NCI-H187 treated with DMSO at 0.1 percent for 48 hours (cell line): ENCODE measurements at regions not wholly inside any gene's neighbourhood (a gene's known extent, or its start where the extent isn't known, plus 50 kb on each side); places are given as distances from the start of the nearest gene placed in this dataset.
"Not testable (repeated sequence)": the region's sequence is repeated elsewhere in the genome, so short reads cannot be mapped to it uniquely, and the experiment has no call there.

ENCODE experiments used
- DNase-seq: peaks from one replicate; lab custom pipeline; 2025; lab: John Stamatoyannopoulos, UW

DNA sequence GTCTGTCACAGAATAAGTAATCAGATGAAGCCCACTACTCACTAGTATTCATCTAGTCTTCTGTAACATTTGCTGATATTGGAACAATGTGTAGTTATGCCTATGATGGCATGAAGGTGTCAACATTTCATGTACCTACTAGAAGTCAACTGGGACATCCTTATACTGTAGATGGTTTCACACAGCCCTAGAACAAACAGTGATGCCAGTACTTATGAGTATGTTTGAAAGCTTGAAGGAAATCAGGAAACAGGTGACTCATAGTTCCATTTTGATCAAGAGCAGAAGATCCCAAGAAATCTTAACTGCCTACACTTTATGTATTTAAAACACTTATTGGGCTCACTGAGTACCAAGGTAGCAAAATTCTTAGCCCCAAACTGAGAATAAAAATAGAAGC lies 1519.6 kb downstream of the REEP3 start:
- DNase-seq, result no peak

DNA sequence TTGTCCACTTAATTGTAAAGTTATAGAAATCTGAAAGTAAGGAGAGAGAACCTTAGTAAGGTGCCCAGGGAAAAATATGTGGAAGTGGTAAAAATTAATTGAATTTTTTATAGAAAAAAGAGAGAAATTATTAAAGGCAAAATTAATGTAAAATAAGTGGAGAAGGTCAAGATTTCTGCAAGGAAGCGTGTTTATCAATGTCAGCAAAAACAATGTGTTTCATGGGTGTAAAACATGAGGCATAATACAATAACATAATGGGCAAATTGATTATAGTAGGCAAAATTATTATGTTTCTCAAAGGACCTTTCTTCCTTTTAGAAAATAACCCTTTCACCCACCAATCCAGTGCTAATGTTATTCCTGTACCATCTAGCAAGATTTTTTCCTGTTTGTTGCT lies 1520.1 kb downstream of the REEP3 start:
- no peak for DNase-seq

DNA sequence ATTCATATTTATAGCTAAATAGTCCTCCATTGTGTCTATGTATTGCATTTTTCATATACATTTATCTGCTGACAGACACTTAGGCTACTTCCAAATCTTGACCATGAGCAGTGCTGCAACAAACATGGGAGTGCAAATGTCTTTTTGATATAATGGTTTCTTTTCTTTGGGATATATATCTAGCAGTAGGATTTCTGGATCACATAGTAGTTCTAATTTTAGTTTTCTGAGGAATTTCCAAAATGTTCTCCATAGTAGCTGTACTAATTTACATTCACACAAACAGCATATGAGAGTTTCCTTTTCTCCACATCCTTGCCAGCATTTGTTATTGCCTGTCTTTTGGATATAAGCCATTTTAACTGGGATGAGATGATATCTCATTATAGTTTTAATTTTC lies 1521.3 kb downstream of the REEP3 start:
- DNase-seq, result no peak

DNA sequence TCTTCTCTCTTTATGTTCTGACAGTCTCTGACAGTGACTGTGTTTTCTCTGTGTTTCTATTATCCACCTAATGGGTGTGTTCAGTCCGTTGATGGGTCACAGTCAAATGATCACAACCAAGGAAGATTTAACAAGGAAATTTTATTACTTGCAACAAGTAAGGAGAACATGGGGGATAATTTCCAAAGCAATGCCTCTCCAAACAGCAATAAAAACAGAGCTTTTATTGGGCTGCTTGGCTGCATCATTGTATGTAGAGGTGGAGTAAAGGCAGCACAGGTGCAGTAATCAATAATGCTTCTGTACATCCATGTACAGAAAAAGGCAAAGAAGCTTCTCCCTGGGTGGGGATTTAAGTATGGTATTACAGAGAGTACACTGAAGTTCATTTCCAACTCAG lies 1525.6 kb downstream of the REEP3 start:
- DNase-seq, result no peak

GRCh38 chr10:65052111-65052510 lies 1530.9 kb downstream of the REEP3 start:
- DNase-seq, result not testable (repeated sequence)

DNA sequence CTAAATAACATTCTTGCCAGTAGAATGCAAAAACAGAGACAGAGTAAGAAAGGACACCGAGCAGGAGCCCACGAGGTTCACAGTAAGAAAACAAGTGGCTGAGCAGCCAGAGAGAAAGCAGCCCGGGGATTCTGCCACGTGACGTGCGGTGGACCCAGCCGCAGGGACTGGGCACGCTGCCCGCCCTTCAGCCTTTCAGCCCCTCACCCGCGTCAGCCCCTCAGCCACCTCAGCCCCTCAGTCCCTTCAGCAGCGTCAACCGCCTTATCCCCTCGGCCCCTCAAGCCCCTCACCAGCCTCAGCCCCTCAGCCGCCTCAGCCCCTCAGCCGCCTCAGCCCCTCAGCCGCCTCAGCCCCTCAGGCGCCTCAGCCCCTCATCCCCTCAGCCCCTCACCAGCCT lies 1532.2 kb downstream of the REEP3 start:
- DNase-seq, result not testable (repeated sequence)

DNA sequence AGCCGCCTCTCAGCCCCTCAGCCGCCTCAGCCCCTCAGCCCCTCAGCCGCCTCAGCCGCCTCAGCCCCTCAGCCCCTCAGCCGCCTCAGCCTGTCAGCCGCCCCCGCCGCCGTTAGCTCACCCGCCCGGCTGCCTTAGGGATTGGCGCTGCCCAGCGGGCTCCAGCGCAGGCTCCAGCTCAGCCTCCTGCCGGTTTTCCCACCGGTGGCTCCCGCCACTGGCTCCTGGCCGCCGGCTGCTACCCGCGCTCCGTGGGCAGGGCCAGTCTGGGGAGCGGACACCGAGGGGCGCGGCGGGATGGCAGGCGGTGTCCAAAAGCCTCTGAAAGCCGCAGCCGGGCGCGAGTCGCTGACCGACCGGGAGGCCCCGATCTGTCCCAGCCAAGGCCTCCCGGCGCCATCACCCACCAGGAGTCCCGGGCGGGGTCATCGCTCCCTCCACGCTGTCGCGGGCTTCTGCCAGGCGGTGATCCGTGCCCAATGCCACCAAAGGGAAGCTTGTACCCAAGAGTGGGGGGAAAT lies 1532.7 kb downstream of the REEP3 start:
- not testable (repeated sequence) for DNase-seq

DNA sequence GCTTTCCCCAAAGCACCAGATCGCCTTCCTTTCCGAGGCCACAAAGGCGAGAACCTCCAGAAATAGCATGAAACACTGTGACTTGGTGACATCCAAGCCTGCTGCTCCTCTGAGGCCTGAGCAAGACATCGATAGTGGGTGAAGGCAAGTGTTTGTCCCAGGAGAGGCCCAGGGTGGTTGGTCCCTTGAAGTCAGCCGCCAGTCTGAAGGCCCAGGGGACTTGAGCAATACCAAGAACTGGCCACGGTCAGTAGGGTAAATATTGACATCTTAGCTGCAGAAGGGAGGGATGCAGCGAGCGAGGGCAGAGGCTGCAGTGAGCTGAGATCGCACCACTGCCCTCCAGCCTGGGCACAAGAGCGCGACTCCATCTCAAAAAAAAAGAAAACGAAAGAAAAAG lies 1533.5 kb downstream of the REEP3 start:
- not testable (repeated sequence) for DNase-seq

DNA sequence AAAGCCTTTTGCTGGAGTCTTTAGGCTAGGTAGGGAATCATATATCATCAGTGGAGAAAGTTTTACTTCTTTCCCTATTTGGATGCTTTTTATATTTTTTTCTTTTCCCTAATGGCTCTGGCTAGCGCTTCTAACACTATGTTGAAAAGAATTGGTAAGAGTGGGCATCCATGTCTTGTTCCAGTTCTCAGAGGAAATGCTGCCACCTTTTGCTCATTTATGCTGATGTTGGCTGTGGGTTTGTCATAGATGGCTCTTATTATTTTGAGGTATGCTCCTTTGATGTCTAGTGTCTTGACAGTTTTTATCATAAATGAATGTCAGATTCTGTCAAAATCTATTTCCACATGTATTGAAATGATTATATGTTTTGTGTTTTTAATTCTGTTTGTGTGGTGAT lies 1544.1 kb downstream of the REEP3 start:
- no peak for DNase-seq

DNA sequence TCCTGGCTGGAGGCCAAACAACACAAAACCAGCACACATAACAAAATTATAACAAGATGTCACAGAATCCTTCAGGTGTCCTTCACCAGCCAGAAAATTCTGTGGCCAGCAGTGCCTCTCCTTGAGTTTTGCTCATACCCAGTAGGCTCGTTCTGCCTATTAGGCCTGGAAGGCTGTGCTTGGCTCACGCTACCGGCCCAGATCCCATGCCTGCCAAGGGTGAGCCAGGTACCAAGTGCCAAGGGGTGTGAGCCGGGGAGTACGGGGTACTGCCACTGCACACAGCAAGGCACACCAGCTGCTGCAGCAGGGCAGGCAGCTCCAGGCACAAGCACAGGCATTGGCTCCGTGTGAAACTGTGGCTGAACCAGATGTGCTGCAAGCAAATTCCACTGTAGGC lies 1562.0 kb downstream of the REEP3 start:
- DNase-seq, result no peak

DNA sequence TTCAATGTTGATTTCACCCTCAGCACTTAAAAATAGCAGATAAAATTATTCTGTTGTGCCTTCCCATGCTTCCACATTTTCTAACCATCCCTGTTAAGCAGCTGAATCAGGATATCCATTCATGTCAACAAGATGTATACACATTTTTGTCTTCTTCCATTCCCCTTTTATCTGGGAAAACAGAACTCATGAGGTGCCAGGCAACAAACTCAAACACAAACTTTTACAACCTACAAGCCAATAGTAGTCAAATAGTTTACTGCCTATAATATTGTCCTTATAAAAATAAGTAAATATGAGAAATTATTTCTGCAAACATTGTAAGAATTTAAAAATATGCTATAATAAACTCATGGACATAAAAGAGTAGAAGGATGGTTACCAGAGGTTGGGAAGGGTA lies 1569.8 kb downstream of the REEP3 start:
- DNase-seq, result no peak

- no peak for DNase-seq
These were observed 1578.9 kb downstream of the REEP3 start for GRCh38 chr10:65100146-65100545.

DNA sequence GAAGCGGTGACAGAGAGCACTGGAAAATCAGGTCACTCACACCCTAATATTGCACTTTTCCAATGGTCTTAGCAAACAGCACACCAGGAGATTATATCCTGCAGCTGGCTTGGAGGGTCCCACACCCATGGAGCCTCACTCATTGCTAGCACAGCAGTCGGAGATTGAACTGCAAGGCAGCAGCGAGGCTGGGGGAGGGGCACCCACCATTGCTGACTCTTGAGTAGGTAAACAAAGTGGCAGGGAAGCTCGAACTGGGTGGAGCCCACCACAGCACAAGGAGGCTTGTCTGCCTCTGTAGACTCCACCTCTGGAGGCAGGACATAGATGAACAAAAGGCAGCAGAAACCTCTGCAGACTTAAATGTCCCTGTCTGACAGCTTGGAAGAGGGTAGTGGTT lies 1579.7 kb downstream of the REEP3 start:
- not testable (repeated sequence) for DNase-seq

- DNase-seq, result no peak
These were observed 1588.8 kb downstream of the REEP3 start for GRCh38 chr10:65110009-65110408.

GRCh38 chr10:65111059-65111458 lies 1589.9 kb downstream of the REEP3 start:
- DNase-seq, result not testable (repeated sequence)

- no peak for DNase-seq
These were observed 1591.4 kb downstream of the REEP3 start for GRCh38 chr10:65112573-65112972.

GRCh38 chr10:65123120-65123519 lies 1601.9 kb downstream of the REEP3 start:
- no peak for DNase-seq

DNA sequence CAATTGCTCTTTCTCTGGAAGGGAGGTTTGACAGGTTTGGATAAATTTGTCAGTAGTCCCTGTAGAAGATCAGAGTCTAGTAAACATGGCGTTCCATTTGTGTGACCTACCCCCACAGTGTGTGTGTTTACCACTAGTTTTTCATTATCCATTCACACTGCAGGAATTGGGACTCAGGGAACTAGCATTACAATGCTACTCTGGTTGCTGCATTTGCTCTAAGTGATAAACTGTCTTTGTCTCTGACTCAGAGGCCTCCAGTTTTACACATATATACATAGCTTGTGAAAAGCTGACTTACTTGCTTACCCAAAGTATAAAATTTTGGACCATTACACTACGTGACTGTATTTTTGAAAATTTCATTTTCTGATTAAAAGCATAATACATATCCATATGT lies 1604.0 kb downstream of the REEP3 start:
- DNase-seq, result no peak

- no peak for DNase-seq
These were observed 1605.1 kb downstream of the REEP3 start for GRCh38 chr10:65126288-65126687.

DNA sequence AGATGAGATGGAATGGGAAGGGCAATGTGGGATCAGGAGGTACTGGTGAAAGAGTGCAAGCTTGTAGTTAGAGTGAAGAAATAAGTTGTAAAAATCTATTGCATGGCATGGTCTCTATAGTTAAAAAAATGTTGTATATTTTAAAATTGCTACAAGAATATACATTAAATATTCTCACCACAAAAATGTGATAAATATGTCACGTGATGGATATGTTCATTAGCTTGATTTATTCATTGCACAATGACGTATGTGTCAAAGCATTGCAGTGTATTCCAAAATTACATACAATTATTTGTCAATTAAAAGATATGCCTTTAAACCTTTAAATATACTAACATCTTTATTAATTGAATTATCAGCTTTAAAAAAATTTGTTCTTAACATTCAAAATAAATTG lies 1607.1 kb downstream of the REEP3 start:
- DNase-seq, result no peak

DNA sequence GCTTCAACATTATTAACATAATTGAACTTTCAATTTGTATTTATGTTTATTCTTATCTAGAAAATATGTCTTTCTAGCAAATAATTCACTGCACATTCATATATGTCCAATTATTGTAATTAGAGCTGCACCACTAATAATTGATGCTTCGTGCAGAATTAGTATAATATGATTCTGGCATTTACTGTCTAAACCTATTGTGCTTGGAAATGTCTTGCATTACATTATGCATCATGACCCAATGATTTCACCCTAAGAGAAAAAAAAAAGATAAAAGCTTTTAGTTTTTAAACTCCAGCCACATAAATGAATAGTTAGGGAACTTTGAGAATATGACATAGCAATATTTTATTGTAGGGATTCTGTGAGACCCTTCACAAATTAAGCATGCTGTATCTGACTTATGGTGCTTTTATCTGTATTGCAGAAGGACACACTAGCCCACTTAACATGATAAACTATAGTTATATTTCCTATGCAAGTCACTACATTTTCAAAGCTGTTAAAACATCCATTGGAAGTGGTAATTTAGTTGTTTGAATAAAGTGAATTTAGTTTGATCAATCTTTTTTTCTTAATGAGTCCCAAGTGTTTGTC lies 1609.1 kb downstream of the REEP3 start:
- no peak for DNase-seq

GRCh38 chr10:65133652-65134051 lies 1612.5 kb downstream of the REEP3 start:
- no peak for DNase-seq

GRCh38 chr10:65135508-65135907 lies 1614.3 kb downstream of the REEP3 start:
- DNase-seq, result no peak

DNA sequence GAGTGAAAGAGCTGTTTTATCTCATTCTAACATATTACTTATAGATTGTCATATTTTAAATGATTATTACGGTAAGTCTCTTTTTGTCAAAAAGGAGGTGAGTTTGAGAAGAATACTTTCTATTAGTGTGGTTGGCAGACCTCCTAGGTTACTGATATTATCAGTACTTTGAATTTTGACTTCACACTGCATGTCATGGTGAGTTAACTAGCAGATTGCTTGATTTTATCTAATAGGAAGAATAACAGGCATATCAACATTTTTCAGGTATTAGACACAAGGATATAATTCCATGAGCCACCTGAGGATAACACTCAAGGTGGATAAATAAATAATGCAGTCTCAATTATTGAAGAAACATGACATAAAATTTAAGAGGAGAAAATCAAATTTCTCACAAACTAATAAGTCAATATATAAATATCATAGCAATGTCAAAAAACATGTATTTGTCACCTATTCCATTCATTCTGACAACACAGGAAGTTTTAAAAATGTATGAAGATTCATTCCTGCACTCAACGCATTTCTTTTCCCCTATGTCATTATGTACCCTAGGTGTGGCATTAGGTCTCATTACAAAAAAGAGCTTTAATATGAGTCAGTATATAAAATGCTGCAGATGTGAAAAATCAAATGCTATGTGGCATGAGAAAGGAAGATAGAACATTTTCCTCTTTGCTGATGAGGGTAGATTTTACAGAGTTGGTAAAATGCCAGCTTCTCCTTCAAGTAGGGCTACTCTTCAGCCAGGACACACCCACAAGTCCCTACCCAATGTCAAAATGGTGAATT lies 1621.6 kb downstream of the REEP3 start:
- no peak for DNase-seq
